ENCODE measurements at regions not wholly inside any gene's neighbourhood (a gene's known extent, or its start where the extent isn't known, plus 50 kb on each side); places are given as distances from the start of the nearest gene placed in this dataset.

- no peaks in the 10 kb centered on the region for H3K4me1 Mint-ChIP-seq
- H3K4me3 Mint-ChIP-seq = no peak overlapping the region
- H3K36me3 Mint-ChIP-seq = no peaks in the 10 kb centered on the region
- ATAC-seq (ENCODE audit: low read depth in 2 of 2) = no peak
- no peaks in the 10 kb centered on the region for H3K9me3 Mint-ChIP-seq
- H3K27me3 Mint-ChIP-seq = peaks cover 0 to 11% (median 8%) of the 10 kb centered on the region in 3 donors
- H3K27ac Mint-ChIP-seq = no peak overlapping the region
- DNase-seq = no peak
Observed at GRCh38 chr4:159455675-159456237, 352.9 kb downstream of the RAPGEF2 start.

- Mint-ChIP-seq H3K27me3 (no peaks in the 10 kb centered on the region), H3K36me3 (peaks cover 5 to 10% of the 10 kb centered on the region in 2 donors), H3K9me3 (peaks cover 7 to 26% (median 16%) of the 10 kb centered on the region in 7 donors), H3K4me3 (no peak overlapping the region), H3K27ac (no peak overlapping the region), H3K4me1 (no peaks in the 10 kb centered on the region)
- DNase-seq (no peak), ATAC-seq (ENCODE audit: low read depth in 2 of 2) (no peak)
Observed at GRCh38 chr4:159460371-159460770, 357.5 kb downstream of the RAPGEF2 start.

GRCh38 chr4:159463235-159463634 is 360.4 kb downstream of the RAPGEF2 start:
- peaks cover 11 to 30% (median 20%) of the 10 kb centered on the region in 7 donors for H3K9me3 Mint-ChIP-seq
- H3K4me1 Mint-ChIP-seq = no peaks in the 10 kb centered on the region
- H3K27me3 Mint-ChIP-seq = peaks cover 0 to 3% (median 0%) of the 10 kb centered on the region in 3 donors
- ATAC-seq (ENCODE audit: low read depth in 2 of 2) (no peak), DNase-seq (no peak)
- no peak overlapping the region for H3K4me3 Mint-ChIP-seq
- no peak overlapping the region for H3K27ac Mint-ChIP-seq
- H3K36me3 Mint-ChIP-seq = peaks cover 5 to 17% of the 10 kb centered on the region in 2 donors

GRCh38 chr4:159464302-159464701 is 361.4 kb downstream of the RAPGEF2 start:
- Mint-ChIP-seq H3K9me3 (peaks cover 11 to 34% (median 20%) of the 10 kb centered on the region in 7 donors), H3K27me3 (peaks cover 0 to 4% (median 0%) of the 10 kb centered on the region in 3 donors), H3K27ac (no peak overlapping the region), H3K4me3 (no peak overlapping the region), H3K36me3 (peaks cover 5 to 17% of the 10 kb centered on the region in 2 donors), H3K4me1 (no peaks in the 10 kb centered on the region)
- DNase-seq = no peak
- ATAC-seq (ENCODE audit: low read depth in 2 of 2) = no peak

GRCh38 chr4:159476886-159477285 is 374.0 kb downstream of the RAPGEF2 start:
- DNase-seq (no peak), ATAC-seq (ENCODE audit: low read depth in 2 of 2) (no peak)
- Mint-ChIP-seq H3K27me3 (peaks cover 8 to 9% (median 8%) of the 10 kb centered on the region in 3 donors), H3K4me1 (no peaks in the 10 kb centered on the region), H3K27ac (no peak overlapping the region), H3K4me3 (no peak overlapping the region), H3K9me3 (peaks cover 0 to 6% (median 1%) of the 10 kb centered on the region in 7 donors), H3K36me3 (no peaks in the 10 kb centered on the region)

GRCh38 chr4:159480826-159481225 is 377.9 kb downstream of the RAPGEF2 start:
- no peaks in the 10 kb centered on the region for H3K4me1 Mint-ChIP-seq
- peak overlapping the region in 1 of 6 donors; percentile 59 for H3K27ac Mint-ChIP-seq
- ATAC-seq (ENCODE audit: low read depth in 2 of 2) (no peak), DNase-seq (no peak)
- peaks cover 0 to 1% (median 0%) of the 10 kb centered on the region in 7 donors for H3K9me3 Mint-ChIP-seq
- peaks cover 9 to 18% (median 13%) of the 10 kb centered on the region in 3 donors for H3K27me3 Mint-ChIP-seq
- no peaks in the 10 kb centered on the region for H3K36me3 Mint-ChIP-seq
- no peak overlapping the region for H3K4me3 Mint-ChIP-seq

GRCh38 chr4:159481936-159482335 is 379.1 kb downstream of the RAPGEF2 start:
- no peaks in the 10 kb centered on the region for H3K4me1 Mint-ChIP-seq
- no peak overlapping the region for H3K4me3 Mint-ChIP-seq
- H3K27me3 Mint-ChIP-seq = peaks cover 14 to 29% (median 20%) of the 10 kb centered on the region in 3 donors
- DNase-seq (no peak), ATAC-seq (ENCODE audit: low read depth in 2 of 2) (no peak)
- peaks cover 0 to 1% (median 0%) of the 10 kb centered on the region in 7 donors for H3K9me3 Mint-ChIP-seq
- no peaks in the 10 kb centered on the region for H3K36me3 Mint-ChIP-seq
- no peak overlapping the region for H3K27ac Mint-ChIP-seq

- no peak overlapping the region for H3K4me3 Mint-ChIP-seq
- no peak for DNase-seq
- peaks cover 16 to 35% (median 25%) of the 10 kb centered on the region in 3 donors for H3K27me3 Mint-ChIP-seq
- ATAC-seq (ENCODE audit: low read depth in 2 of 2) = no peak
- H3K9me3 Mint-ChIP-seq = peaks cover 0 to 3% (median 0%) of the 10 kb centered on the region in 7 donors
- peaks cover 0 to 6% (median 0%) of the 10 kb centered on the region in 3 donors for H3K4me1 Mint-ChIP-seq
- H3K27ac Mint-ChIP-seq = no peak overlapping the region
- H3K36me3 Mint-ChIP-seq = no peaks in the 10 kb centered on the region
Observed at GRCh38 chr4:159483110-159483781, 380.4 kb downstream of the RAPGEF2 start.

GRCh38 chr4:159483782-159484741 is 381.2 kb downstream of the RAPGEF2 start:
- Mint-ChIP-seq H3K9me3 (peaks cover 0 to 3% (median 0%) of the 10 kb centered on the region in 7 donors), H3K27ac (no peak overlapping the region), H3K4me3 (no peak overlapping the region), H3K4me1 (peaks cover 0 to 6% (median 0%) of the 10 kb centered on the region in 3 donors), H3K36me3 (no peaks in the 10 kb centered on the region), H3K27me3 (peaks cover 16 to 35% (median 25%) of the 10 kb centered on the region in 3 donors)
- ATAC-seq (ENCODE audit: low read depth in 2 of 2) = no peak
- no peak for DNase-seq

GRCh38 chr4:159484864-159485263 is 382.0 kb downstream of the RAPGEF2 start:
- ATAC-seq (ENCODE audit: low read depth in 2 of 2) = no peak
- peaks cover 19 to 29% (median 25%) of the 10 kb centered on the region in 3 donors for H3K27me3 Mint-ChIP-seq

GRCh38 chr4:159487284-159487747 is 384.4 kb downstream of the RAPGEF2 start:
- Mint-ChIP-seq H3K9me3 (peaks cover 0 to 8% (median 4%) of the 10 kb centered on the region in 7 donors), H3K4me1 (peaks cover 0 to 6% (median 0%) of the 10 kb centered on the region in 3 donors), H3K27me3 (peaks cover 18 to 35% (median 18%) of the 10 kb centered on the region in 3 donors), H3K36me3 (peaks cover 0 to 11% of the 10 kb centered on the region in 2 donors), H3K27ac (no peak overlapping the region), H3K4me3 (no peak overlapping the region)
- DNase-seq (peak; percentile 4), ATAC-seq (ENCODE audit: low read depth in 2 of 2) (peak in 1 of 2 donors; percentile 36)

More at GRCh38 chr4:159484864-159485263, 382.0 kb downstream of the RAPGEF2 start:
- H3K27ac Mint-ChIP-seq = no peak overlapping the region
- H3K4me1 Mint-ChIP-seq = peaks cover 0 to 6% (median 0%) of the 10 kb centered on the region in 3 donors
- no peak overlapping the region for H3K4me3 Mint-ChIP-seq
- no peaks in the 10 kb centered on the region for H3K36me3 Mint-ChIP-seq
- DNase-seq = no peak
- peaks cover 0 to 3% (median 0%) of the 10 kb centered on the region in 7 donors for H3K9me3 Mint-ChIP-seq

GRCh38 chr4:159489646-159490045 is 386.8 kb downstream of the RAPGEF2 start:
- Mint-ChIP-seq H3K4me1 (peaks cover 0 to 6% (median 0%) of the 10 kb centered on the region in 3 donors), H3K9me3 (peaks cover 0 to 15% (median 8%) of the 10 kb centered on the region in 7 donors), H3K36me3 (peaks cover 0 to 11% of the 10 kb centered on the region in 2 donors), H3K27me3 (peaks cover 17 to 27% (median 25%) of the 10 kb centered on the region in 3 donors), H3K4me3 (no peak overlapping the region), H3K27ac (no peak overlapping the region)
- DNase-seq = no peak
- no peak for ATAC-seq (ENCODE audit: low read depth in 2 of 2)
